ENCODE measurements at regions not wholly inside any gene's neighbourhood (a gene's known extent, or its start where the extent isn't known, plus 50 kb on each side); places are given as distances from the start of the nearest gene placed in this dataset.

DNA sequence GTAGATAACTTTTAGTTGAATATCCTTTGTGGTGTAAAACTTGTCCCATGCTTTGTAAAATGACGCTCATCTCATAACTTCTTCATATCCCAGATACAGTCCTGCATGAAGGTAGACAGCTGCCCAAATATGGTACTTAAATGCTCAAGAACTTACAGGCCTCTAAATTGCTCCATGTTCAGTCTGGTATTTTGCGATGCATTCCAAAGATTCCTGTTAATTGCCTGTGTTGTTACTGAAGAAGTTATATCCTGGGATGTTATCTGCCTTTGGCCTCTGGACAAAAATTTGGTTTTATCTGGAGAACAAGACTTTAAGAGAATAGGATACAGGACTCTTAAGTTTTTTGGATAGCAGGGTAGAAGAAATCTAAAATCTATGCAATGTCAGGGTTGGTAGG, 473.0 kb downstream of the PCNX1 start (continued):
- TF ChIP-seq, protein P1, sequence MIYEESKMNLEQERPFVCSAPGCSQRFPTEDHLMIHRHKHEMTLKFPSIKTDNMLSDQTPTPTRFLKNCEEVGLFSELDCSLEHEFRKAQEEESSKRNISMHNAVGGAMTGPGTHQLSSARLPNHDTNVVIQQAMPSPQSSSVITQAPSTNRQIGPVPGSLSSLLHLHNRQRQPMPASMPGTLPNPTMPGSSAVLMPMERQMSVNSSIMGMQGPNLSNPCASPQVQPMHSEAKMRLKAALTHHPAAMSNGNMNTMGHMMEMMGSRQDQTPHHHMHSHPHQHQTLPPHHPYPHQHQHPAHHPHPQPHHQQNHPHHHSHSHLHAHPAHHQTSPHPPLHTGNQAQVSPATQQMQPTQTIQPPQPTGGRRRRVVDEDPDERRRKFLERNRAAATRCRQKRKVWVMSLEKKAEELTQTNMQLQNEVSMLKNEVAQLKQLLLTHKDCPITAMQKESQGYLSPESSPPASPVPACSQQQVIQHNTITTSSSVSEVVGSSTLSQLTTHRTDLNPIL (CRISPR knock-in tag; IDR thresholded peaks at IDR 0.05) = no peak

DNA sequence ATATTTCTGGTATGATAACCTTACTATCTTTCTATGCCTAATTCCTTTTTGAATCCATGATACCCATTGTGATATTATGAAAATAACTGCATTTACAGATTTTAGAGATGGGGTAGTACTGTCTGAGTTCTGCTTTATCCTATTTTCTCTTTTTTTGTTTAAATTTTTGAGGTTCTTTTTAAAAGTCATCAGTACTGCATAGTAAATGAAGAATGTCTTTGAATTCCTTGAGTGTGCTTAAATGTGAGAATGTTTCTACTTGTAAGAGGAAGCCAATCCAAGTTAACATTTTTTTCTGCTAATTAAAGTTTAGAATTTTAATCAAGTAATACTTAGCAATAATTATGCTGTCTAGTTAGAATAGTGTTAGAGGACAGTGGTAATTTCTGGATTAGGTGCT, 474.6 kb downstream of the PCNX1 start:
- no TSS peak for BruUV-seq (replicated peaks)
- Histone ChIP-seq H2AFZ (ENCODE audit: low read depth, low read length) (no peak overlapping the region), H3K9ac (ENCODE audit: insufficient read depth in 1 of 2, low read depth in 2 of 2, low read length in 2 of 2) (no peak overlapping the region), H3K4me2 (ENCODE audit: insufficient read depth, low read length) (no peak overlapping the region), H3K27ac (ENCODE audit: extremely low read depth, low read depth, low read length) (no peak overlapping the region), H3K9me3 (replicated peaks; ENCODE audit: control insufficient read depth, insufficient read depth, low read depth, low read length) (no peaks in the 10 kb centered on the region), H3K79me2 (ENCODE audit: control insufficient read depth, insufficient read depth, low read length) (no peaks in the 10 kb centered on the region), H3K36me3 (ENCODE audit: control insufficient read depth, insufficient read depth, low read length) (no peaks in the 10 kb centered on the region), H3K9me1 (ENCODE audit: control insufficient read depth, insufficient read depth, low read length) (no peaks in the 10 kb centered on the region), H3K4me3 (no peak overlapping the region), H4K20me1 (replicated peaks; ENCODE audit: control insufficient read depth, insufficient read depth, low read length) (no peaks in the 10 kb centered on the region), H3K4me1 (replicated peaks in 1 of 2; ENCODE audit: control insufficient read depth in 2 of 2, insufficient read depth in 2 of 2, low read length in 2 of 2) (peaks cover 2 to 5% of the 10 kb centered on the region in 2 experiments; a peak in 2 of 5 replicates), H3K27me3 (ENCODE audit: control insufficient read depth in 2 of 2, insufficient read depth in 2 of 2, low read length in 2 of 2) (no peaks in the 10 kb centered on the region)
- intact Hi-C loops (cut with micrococcal nuclease) = no loop called here
- ChIA-PET POLR2A (interaction anchor here (1.1 kb wide), 1 partner anchor 8 kb away, joined by 3 read pairs; no protein-coding TSS in a partner anchor), CTCF (ENCODE audit: low intra/inter-chr PET ratio) (no interaction called here)
- ATAC-seq = no peak
- in situ Hi-C loops (cut with MboI) = no loop called here
- DNase-seq (ENCODE audit: extremely low read depth in 1 of 4, low spot score in 3 of 4) = no peak
- FAIRE-seq = no peak
- TF ChIP-seq, protein P2, sequence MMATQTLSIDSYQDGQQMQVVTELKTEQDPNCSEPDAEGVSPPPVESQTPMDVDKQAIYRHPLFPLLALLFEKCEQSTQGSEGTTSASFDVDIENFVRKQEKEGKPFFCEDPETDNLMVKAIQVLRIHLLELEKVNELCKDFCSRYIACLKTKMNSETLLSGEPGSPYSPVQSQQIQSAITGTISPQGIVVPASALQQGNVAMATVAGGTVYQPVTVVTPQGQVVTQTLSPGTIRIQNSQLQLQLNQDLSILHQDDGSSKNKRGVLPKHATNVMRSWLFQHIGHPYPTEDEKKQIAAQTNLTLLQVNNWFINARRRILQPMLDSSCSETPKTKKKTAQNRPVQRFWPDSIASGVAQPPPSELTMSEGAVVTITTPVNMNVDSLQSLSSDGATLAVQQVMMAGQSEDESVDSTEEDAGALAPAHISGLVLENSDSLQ (IDR thresholded peaks at IDR 0.05) = no peak
- no peak for TF ChIP-seq ZNF444 (CRISPR knock-in tag; IDR thresholded peaks at IDR 0.05)
- no peak for TF ChIP-seq PRMT5 (CRISPR knock-in tag; IDR thresholded peaks at IDR 0.05)
- TF ChIP-seq YY1 (IDR thresholded peaks at IDR 0.05; ENCODE audit: borderline replicate concordance in 1 of 3, control insufficient read depth in 1 of 3, extremely low read depth in 1 of 3, insufficient read depth in 3 of 3, insufficient read length in 1 of 3, insufficient replicate concordance in 2 of 3, low read depth in 1 of 3, low read length in 2 of 3) = no peak
- TF ChIP-seq, protein P3, sequence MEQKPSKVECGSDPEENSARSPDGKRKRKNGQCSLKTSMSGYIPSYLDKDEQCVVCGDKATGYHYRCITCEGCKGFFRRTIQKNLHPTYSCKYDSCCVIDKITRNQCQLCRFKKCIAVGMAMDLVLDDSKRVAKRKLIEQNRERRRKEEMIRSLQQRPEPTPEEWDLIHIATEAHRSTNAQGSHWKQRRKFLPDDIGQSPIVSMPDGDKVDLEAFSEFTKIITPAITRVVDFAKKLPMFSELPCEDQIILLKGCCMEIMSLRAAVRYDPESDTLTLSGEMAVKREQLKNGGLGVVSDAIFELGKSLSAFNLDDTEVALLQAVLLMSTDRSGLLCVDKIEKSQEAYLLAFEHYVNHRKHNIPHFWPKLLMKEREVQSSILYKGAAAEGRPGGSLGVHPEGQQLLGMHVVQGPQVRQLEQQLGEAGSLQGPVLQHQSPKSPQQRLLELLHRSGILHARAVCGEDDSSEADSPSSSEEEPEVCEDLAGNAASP (IDR thresholded peaks at IDR 0.05) = no peak
- TF ChIP-seq PTRF (tag; IDR thresholded peaks at IDR 0.05) = no peak
- no peak for TF ChIP-seq BMI1 (IDR thresholded peaks at IDR 0.05; ENCODE audit: low read length)
- TF ChIP-seq ZNF197 (CRISPR knock-in tag; IDR thresholded peaks at IDR 0.05; ENCODE audit: low read depth) = no peak
- TF ChIP-seq, protein P4, sequence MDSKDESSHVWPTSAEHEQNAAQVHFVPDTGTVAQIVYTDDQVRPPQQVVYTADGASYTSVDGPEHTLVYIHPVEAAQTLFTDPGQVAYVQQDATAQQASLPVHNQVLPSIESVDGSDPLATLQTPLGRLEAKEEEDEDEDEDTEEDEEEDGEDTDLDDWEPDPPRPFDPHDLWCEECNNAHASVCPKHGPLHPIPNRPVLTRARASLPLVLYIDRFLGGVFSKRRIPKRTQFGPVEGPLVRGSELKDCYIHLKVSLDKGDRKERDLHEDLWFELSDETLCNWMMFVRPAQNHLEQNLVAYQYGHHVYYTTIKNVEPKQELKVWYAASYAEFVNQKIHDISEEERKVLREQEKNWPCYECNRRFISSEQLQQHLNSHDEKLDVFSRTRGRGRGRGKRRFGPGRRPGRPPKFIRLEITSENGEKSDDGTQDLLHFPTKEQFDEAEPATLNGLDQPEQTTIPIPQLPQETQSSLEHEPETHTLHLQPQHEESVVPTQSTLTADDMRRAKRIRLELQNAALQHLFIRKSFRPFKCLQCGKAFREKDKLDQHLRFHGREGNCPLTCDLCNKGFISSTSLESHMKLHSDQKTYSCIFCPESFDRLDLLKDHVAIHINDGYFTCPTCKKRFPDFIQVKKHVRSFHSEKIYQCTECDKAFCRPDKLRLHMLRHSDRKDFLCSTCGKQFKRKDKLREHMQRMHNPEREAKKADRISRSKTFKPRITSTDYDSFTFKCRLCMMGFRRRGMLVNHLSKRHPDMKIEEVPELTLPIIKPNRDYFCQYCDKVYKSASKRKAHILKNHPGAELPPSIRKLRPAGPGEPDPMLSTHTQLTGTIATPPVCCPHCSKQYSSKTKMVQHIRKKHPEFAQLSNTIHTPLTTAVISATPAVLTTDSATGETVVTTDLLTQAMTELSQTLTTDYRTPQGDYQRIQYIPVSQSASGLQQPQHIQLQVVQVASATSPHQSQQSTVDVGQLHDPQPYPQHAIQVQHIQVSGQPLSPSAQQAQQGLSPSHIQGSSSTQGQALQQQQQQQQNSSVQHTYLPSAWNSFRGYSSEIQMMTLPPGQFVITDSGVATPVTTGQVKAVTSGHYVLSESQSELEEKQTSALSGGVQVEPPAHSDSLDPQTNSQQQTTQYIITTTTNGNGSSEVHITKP (IDR thresholded peaks at IDR 0.05; ENCODE audit: partially characterized antibody) = no peak
- TF ChIP-seq ZNF57 (CRISPR knock-in tag; IDR thresholded peaks at IDR 0.05) = no peak
- TF ChIP-seq ZFP36 (IDR thresholded peaks at IDR 0.05; ENCODE audit: low read depth, low read length, partially characterized antibody) = no peak

Measured in K562 (cell line).